Fibroblast of peridontal ligament (primary cell): ENCODE measurements at regions not wholly inside any gene's neighbourhood (a gene's known extent, or its start where the extent isn't known, plus 50 kb on each side); places are given as distances from the start of the nearest gene placed in this dataset.
A peak's percentile ranks its signal among the peaks of the same experiment; 100 is the strongest.
"Not testable (repeated sequence)": the region's sequence is repeated elsewhere in the genome, so short reads cannot be mapped to it uniquely, and the experiment has no call there.

ENCODE experiments used
- DNase-seq: peaks from one replicate; pipeline ENCODE4 v3.0.0-alpha.2; 2010; ENCODE audit errors: extremely low read depth

DNA sequence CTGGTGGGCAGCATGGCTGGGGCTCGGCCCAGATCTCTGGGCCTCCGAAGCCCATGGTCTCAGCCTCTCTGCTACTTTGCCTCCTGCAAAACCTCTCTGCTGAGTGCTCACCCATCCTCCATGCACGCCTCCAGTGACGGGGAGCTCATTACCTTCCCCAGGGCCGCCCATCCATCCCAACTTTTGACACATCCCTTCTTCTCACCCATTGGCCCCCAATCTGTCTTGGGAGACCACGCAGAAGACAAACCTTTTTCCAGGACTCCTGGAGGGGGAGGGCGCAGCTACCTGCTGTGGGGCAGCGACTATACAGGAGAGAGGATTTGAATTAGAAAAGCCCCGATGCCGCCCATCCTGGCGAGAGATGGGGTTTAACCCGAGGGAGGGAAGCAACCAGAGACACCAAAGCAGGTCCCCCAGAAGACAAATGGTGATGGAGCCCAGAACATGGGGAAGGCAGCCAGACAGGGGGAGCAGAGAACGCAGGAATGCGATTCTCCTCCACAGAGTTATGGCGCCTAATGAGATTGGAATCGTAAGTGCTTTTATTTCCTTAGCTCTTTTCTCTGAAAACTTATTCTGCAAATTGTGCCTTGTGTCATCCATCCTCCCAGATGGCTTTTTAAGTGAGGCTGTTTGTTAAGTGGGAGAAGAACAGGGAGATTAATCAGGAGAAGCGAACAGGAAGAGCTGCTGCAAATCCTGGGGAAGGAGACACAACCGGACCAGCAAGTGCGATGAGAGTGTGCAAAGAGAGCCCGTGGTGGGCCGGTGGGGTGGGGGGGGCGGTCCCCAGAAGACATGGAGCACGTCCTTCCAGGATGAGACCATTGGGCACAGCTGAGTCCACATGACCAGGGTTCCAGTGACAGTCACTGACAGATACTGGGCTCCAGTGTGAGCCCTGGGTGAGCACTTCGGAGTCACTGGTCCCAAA lies 623.5 kb downstream of the MATN1 start:
- no peak for DNase-seq

DNA sequence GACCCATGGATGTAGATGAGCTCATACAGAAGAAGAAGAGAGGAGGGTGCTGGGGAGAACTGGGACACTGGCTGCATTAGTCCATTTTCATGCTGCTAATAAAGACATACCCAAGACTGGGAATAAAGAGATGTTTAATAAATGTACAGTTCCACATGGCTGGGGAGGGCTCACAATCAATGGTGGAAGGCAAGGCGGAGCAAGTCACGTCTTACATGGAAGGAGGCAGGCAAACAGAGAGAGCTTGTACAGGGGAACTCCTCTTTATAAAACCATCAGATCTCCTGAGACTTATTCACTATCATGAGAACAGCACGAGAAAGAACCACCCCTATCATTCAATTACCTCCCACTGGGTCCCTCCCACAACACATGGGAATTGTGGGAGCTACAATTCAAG lies 625.5 kb downstream of the MATN1 start:
- not testable (repeated sequence) for DNase-seq

DNA sequence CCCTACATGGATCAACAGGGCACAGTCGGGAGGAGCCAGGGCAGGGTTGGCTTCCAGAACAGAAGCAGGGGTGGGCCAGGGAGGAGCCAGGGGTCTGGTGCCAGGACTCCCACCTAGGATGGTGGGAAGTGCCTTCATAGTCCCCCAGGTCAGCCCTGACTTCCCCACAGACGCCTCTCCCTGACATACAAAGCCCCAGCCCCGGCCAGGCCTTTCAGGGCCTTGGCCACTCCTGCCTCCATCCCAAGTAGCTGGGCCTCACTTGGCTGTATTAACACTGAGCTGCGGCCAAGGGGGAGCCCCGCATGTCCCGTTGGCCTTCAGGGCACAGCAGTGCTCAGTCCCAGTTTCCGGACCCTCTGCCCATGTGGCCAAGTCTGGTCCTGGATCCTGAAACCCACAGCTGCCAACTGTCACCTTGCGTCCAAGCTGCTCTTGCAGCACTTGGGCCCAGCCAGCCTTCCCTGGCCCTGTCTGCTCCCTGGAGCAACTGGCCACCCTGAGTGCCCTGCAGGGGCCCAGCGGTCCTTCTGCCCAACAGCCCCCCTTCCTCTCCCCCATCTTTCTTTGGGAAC lies 627.8 kb downstream of the MATN1 start:
- DNase-seq, result no peak

DNA sequence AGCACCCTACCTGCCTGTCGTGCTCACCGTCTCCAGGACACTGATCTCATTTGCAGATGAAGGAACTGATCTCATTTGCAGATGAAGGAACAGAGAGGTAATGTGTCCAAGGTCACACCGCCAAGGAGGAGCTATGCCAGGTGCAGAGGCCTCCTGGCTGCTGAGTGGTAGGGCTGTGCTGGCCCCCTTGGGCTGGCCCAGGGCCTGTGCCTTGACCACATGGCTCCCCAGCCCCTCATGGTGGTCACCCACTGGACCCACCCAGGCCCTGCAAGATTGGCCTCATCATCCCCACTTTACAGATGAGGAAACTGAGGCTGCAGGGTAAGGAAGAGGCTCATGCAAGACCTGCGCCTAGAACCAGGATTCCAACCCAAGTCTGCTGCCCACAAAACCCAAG lies 628.3 kb downstream of the MATN1 start:
- no peak for DNase-seq

DNA sequence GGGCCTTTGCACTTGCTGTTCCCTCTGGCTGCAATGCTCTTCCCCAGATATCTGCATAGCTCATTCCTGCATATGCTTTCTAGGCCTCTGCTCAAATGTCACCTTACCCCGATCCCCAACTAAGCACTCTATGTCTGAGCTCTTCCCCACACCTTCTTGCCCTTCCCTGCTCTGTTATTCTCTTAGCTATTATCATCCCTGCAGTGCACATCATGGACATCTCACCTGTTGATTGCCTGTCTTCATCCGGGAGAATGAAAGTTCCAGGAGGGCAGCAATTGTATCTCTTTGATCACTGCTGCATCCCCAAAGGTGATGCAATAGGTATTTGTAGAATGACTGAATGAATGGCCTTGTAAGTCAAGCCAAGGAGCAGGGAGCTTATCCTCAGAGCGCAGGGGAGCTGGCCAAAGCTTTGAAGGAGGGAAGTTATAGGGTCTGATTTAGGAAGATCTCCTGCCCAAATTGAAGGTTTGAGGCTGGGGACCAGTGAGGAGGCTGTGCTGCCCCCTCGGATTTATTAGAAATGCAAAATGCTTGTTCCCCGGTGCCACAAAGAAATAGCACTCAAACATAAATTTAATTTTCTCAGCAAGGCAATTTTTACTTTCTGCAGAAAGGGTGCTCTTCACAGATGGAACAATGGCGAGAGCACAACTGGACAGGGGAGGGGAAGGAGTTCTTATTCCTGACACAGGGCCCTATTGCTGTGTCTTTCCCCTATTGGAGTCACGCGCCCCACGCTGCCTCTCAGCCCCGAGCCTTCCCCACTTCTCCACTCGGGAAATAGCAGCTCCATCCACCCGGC lies 631.1 kb downstream of the MATN1 start:
- no peak for DNase-seq

DNA sequence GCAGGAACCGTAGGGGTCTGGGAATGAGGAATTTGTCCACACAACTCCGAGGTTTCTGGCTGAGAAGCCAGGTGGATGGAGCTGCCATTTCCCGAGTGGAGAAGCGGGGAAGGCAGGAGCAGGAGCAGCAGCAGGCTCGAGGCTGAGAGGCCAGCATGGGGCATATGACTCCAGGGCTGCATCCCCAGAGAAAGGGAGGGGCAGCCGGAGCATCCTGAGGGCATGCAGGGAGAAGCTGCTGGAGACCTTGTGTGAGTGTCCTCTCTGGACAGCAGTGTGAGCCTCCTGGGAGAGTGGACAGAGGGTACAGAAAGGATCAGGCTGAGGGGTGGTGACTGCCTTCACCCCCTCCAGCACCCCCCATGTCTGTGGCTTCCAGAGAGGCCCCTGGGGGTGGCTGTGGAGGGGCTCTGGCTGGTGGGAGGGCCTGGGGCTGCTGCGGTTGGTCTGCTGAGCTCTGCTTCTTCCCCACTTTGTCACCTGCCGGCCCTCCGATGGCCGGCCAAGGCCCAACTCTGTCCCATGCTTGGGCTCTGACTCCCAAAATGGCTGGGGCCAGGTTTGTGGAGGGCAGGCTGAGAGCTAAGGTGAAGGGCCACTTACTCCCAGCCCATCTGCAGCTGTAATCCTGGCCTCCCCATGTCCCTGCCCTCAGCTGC lies 633.1 kb downstream of the MATN1 start:
- no peak for DNase-seq

DNA sequence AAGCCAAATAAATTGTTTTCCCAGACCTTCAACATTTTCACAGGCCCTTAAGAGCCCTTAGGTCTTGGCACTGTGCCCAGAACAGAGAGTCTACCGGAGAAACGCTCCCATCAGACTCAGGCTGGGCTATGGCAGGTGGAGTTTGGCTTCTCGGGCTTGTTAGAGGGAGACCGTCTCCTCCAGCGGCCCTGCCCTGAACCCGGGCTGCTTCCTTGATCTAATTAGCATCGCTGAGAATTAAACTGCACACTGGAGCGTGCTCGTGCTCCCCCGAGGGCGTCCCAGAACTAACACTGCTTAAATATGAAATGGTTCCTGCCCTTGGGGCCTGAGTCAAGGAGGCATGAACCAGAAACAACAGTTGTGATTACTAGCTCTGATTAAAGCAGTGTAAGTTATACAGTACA lies 634.4 kb downstream of the MATN1 start:
- DNase-seq, result no peak

DNA sequence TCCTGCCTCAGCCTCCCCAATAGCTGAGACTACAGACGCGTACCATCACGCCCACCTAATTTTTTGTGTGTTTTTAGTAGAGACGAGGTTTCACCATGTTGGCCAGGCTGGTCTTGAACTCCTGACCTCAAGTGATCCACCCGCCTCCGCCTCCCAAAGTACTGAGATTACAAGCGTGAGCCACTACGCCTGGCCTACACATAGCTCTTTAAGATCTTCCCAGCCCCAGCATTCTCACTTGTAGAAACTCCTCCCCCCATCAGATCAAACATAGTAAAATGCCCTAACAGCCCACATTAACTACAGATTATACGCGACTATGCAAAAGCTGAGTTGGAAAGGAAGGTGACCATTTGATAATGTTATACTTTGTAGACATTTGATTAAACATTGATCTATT lies 634.8 kb downstream of the MATN1 start:
- DNase-seq, result no peak

DNA sequence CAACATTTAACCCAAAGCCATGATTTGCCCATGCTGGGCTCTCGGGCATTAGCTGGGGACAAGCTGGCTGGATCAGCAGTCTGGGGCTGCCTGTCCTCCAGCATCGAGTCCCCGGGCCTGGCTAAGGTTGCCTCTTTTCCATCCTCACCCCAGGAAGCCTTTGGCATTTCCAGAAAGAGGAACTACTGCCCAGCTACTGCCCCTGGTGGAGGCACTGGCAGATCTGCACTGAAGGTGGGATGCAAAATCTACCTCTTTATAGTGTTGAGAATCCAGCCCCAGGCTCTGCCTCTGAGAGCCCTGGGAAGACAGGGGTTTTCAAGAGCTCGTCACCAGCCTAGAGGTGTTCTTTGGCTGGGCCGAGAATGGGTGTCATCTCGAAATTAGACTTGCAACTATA lies 635.9 kb downstream of the MATN1 start:
- no peak for DNase-seq

DNA sequence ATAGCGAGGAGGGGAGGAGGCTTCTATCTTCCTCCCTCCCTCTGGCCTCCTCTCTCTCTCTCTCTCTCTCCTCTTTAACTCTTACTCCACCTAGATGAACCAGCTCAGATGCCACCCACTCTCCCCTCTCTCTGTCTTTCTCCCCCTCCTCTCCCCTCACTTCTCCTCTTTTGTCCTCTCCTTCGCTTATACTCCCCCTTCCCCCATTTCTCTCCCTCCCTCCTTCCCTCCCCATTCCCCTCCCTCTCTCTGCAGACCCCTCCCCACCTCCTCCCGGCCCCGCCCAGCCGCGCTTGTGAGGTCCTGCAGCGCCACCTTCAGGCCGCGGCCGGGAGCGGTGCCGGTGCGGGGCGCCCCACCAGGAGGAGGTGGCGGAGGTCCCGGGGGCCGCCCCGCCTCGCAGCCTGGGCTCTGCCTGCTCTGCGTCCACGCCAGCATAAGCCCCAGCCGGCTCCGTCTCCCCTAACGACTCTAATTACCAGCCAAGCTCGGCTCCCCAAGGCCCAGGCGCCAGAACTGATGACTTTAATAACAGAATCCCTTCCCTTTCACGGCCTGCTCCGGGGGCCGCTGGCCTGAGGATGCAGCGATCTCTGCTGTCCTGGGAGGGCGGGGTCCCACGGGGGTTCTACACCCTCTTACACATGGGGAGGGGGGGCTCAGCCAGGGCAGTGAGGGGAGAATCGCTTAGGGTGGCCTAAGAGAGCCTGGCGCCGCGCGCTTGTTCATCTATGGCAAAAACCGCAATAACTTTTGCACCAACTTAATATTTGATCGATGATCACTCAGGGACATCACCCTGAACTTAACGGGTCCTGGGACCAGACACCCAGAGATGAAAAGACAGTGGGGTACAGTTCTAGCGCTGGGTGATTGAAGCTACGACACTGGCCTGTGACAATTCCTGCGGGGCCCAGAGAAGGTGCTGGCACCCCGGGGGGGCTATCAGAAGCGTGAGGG lies 637.3 kb downstream of the MATN1 start:
- DNase-seq, result peak; percentile 18

DNA sequence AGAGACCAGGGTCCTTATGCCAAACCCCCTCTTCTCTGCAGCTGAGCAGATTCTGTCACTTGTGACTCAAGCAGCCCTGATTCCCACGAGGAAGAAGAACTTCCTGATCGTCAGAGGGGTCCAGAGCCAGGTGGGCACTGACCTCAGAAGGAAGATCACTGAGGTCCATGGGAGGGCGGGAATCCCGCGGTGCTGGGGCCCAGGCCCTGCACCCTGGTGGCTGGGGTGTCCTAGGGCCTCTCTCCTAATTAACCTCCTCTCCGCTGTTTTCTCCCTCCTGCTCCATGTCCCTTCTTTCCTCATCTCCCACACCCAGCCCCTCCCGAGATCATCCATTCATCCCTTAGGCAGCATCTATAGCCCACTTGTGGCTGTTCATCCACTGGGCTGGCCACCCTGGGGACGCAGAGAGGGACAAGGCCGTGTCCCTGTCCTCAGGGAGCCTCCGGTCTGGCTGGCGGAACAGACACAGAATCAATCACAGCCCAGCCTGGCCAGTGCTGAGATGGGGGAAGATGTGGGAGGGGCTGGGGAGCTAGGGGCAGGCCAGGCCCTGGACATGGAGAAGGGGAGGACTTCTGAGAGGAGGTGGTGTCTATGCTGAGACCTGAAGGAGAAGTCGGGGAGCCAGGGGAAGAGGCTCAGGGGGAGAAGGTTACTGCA lies 638.3 kb downstream of the MATN1 start:
- DNase-seq, result no peak

DNA sequence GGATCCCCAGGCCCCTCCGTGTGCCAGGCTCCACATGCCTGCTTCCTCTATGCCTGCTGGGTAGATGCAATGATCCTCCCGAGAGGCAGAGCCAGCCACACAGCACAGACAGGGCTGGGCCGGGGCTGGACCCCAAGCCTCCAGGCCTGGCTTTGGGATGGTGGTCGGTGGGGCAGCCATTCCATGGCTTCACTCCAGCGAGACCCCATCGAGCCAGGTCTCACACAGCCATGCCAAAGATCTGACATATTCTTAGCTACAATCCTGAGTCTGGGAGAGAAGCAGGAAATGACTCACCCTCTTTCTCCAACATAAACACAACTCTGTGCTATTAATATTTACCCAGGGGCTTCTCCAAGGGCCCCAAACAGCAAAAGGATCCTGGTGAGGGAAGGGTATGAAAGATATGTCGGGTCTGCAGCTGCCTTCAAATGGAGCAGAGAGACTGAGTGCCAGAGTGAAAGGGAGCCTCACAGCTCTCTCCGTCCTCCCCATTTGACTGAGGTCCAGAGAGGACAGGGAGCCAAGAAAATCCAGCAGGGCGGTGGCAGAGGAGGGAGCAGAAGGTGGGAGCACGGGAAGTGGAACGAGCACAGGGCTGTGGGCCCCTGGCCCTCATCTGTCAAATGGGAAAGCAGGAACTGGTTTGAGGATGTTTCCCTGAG lies 639.5 kb downstream of the MATN1 start:
- DNase-seq, result peak; percentile 46

DNA sequence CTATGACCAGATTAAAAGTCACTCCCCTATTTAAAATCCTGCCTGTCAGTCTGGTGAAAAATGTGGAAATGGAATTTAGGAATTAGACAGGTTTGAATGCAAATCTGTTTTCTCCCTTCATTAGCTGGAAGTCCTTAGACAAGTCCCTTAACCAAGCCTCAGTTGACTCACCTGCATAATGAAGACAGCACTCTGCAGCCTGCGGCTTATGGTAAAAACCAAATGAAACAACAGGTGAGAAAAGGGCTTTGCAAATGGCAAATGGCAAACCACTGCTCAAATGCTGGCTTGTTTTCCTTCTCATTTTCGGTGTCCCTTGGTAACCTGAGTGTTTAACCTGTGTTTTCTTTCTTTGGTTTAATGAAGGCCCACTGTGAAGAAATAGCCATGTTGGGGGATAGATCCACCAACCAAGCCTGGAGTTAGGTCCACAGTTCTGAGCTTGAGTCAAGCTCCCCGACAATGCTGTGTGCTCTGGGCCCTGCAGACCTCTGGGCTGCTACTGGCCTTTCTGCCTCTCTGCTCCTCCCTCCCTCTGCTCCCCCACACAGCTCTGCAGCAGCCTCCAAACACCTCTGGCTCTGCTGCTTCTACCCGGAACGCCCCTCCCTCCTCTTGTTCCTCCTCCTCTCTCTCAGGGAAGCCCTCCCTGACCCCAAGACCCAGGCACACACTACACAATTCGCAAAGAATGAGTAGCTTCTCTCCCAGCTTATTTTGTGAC lies 641.8 kb downstream of the MATN1 start:
- DNase-seq, result no peak

DNA sequence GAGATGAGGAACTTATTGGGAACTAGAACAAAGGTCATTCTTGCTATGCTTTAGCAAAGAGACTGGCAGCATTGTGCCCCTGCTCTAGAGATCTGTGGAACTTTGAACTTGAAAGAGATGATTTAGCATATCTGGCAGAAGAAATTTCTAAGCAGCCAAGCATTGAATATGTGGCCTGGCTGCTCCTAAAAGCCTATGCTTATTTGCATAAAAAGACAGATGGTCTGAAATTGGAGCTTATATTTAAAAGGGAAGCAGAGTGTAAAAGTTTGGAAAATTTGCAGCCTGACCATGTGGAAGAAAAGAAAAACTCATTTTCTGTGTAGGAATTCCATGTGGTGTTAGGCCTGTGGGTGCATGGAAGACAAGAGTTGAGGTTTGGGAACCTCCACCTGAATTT lies 647.5 kb downstream of the MATN1 start:
- not testable (repeated sequence) for DNase-seq

DNA sequence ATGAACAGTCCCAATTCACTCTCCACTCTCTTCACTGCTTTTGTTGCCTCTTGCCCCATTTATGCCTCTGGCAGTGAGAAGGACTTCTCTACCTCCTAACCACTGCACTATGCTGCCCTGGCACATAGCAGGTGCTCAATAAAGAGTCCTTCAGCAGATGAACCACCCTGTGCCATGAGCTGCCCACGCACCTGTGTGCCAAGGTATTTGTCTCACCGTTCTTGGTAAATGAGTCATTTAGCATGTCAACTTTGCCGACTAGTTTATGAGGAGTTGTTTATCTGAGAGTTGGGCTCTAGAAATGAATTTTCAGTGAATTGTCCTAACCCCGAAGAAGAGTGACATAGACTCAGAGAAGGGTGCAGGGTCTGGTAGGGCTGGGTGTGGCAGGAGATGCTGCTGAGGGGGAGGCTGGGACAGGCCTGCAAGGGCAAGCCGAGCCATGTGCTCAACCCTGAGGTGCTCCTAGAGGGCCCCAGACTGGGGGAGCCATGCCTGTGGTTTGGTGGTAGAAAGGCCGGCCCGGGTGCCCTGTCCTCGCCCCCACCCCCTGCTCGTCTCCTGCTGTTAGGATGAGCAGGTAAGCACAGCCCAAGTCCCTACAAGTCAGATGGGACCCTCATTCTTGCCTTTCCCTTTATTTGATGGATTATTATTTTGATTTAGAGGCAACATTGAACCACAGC lies 654.5 kb downstream of the MATN1 start:
- no peak for DNase-seq

DNA sequence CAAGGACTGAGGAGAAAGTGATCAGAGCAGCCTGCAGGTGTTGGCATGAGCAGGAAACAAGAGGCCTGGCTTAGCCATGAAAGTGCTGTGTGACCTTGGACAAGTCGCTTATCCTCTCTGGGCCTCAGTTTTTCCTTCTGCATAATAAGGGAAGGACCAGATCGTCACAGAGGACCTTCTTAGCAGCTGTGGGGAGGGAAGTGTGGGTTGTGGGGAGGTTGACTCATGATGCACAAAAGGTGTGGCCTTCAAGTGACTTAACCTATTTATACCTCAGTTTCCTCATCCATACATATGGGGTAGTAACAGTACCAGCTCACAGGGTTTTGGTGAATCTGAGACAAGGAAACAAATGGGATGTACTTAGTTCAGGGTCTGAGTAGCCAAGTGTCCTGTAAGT lies 658.8 kb downstream of the MATN1 start:
- no peak for DNase-seq

DNA sequence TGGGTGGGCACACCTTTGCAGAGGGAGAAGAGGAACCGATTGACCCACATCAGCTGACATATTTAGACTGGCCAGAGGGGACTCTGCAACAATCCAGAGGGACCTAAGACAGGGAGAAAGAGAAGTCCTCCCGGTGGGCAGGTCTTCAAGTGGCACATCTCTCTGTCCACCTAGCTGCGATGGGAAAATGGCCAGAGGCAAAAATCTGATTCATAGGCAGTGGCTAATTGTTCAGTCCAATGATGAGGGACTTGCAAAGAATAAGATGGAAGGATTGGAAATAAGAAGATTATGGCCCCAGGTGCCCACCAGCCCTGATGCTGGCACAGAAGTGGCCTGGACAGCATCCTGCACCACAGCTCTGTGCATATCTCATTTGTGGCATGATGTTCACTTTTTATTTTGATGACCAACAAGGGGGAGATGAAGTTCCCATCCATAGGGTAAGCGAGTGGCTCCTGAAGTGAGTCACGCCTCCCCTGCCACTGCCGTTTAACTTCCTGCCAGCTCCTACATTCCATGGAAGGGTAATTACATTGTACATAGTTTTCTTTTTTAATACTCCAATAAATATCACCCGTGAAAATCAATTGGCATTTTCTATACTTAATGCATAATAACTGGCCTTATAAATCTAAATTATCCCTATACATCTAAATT lies 659.6 kb downstream of the MATN1 start:
- no peak for DNase-seq
